Upper lobe of left lung (tissue), 4 donors: ENCODE measurements at regions not wholly inside any gene's neighbourhood (a gene's known extent, or its start where the extent isn't known, plus 50 kb on each side); places are given as distances from the start of the nearest gene placed in this dataset.
"Not testable (repeated sequence)": the region's sequence is repeated elsewhere in the genome, so short reads cannot be mapped to it uniquely, and the experiment has no call there.

Experiments
- CTCF ChIP-seq, 6 experiments: fragments of 450-650 bp in 4 of 6; fragments of 200-600 bp in 2 of 6; sonication (generic) in 2 of 6; IDR thresholded peaks; one replicate each; pipeline ENCODE4 v1.5.1; 2016 to 2019; ENCODE audit warnings: antibody characterized with exemption in 6 of 6
- EP300 ChIP-seq, 4 donors: sonication (generic); formaldehyde crosslinking; IDR thresholded peaks; one replicate each; pipeline ENCODE4 v1.5.1; 2017; ENCODE audit warnings: antibody characterized with exemption in 4 of 4, control low read depth in 2 of 4
- POLR2A ChIP-seq, 4 donors: fragments of 450-650 bp; IDR thresholded peaks; one replicate each; pipeline ENCODE4 v1.5.1; 2016 to 2017; ENCODE audit warnings: antibody characterized with exemption in 4 of 4, mild to moderate bottlenecking in 2 of 4

- TF ChIP-seq POLR2A, CTCF, EP300 (IDR thresholded peaks at IDR 0.05): not testable (repeated sequence)
Observed at GRCh38 chr5:176029445-176029844, 61.3 kb upstream of the THOC3 start.
